Trophoblast cell (in vitro differentiated cells and primary cell): ENCODE measurements at regions not wholly inside any gene's neighbourhood (a gene's known extent, or its start where the extent isn't known, plus 50 kb on each side); places are given as distances from the start of the nearest gene placed in this dataset.
A peak's percentile ranks its signal among the peaks of the same experiment; 100 is the strongest.

Experiments used
- DNase-seq, 2 donors: peaks; one replicate each; pipeline ENCODE4 v3.0.0-alpha.2; 2016
- H2AFZ ChIP-seq: 2 replicates; pipeline ENCODE4 v1.6.1; 2013; ENCODE audit warnings: low read length, moderate library complexity, mild to moderate bottlenecking; ENCODE audit not compliant: insufficient read depth, poor library complexity
- H2AK5ac ChIP-seq: 2 replicates; pipeline ENCODE4 v1.6.1; 2013; ENCODE audit warnings: mild to moderate bottlenecking, low read length
- H2BK120ac ChIP-seq: 2 replicates; pipeline ENCODE4 v1.6.1; 2013; ENCODE audit warnings: low read length, mild to moderate bottlenecking, moderate library complexity; ENCODE audit not compliant: insufficient read depth, poor library complexity
- H2BK12ac ChIP-seq: 2 replicates; pipeline ENCODE4 v1.6.1; 2013; ENCODE audit warnings: mild to moderate bottlenecking, low read length, moderate library complexity
- H2BK5ac ChIP-seq: 2 replicates; pipeline ENCODE4 v1.6.1; 2013; ENCODE audit warnings: low read length, low read depth, moderate library complexity, mild to moderate bottlenecking; ENCODE audit not compliant: poor library complexity
- H3K14ac ChIP-seq: 2 replicates; pipeline ENCODE4 v1.6.1; 2013; ENCODE audit warnings: mild to moderate bottlenecking, low read length
- H3K18ac ChIP-seq: 2 replicates; pipeline ENCODE4 v1.6.1; 2013; ENCODE audit warnings: mild to moderate bottlenecking, low read length
- H3K23ac ChIP-seq: 2 replicates; pipeline ENCODE4 v1.6.1; 2013; ENCODE audit warnings: low read length
- H3K27ac ChIP-seq: 2 replicates; pipeline ENCODE4 v1.5.1; 2013; ENCODE audit warnings: low read depth, mild to moderate bottlenecking, inconsistent platforms, low read length, moderate library complexity
- H3K27me3 ChIP-seq: 2 replicates; pipeline ENCODE4 v1.6.1; 2013; ENCODE audit warnings: inconsistent platforms, mild to moderate bottlenecking, low read length, moderate library complexity; ENCODE audit not compliant: insufficient read depth
- H3K36me3 ChIP-seq, 2 experiments: 1 replicate in 1 of 2; 2 replicates in 1 of 2; pipeline ENCODE4 v1.6.1; 2013; ENCODE audit warnings: low read length in 2 of 2, mild to moderate bottlenecking in 2 of 2, moderate library complexity in 1 of 2; ENCODE audit not compliant: insufficient read depth in 2 of 2, control insufficient read depth in 1 of 2
- H3K4ac ChIP-seq: 2 replicates; pipeline ENCODE4 v1.6.1; 2013; ENCODE audit warnings: low read depth, mild to moderate bottlenecking, low read length, moderate library complexity
- H3K4me1 ChIP-seq, 2 experiments: 1 replicate in 1 of 2; 2 replicates in 1 of 2; pipeline ENCODE4 v1.6.1; 2013; ENCODE audit warnings: low read length in 2 of 2, mild to moderate bottlenecking in 2 of 2, moderate library complexity in 1 of 2; ENCODE audit not compliant: insufficient read depth in 2 of 2, control insufficient read depth in 1 of 2
- H3K4me2 ChIP-seq: 2 replicates; pipeline ENCODE4 v1.6.1; 2013; ENCODE audit warnings: inconsistent platforms, mild to moderate bottlenecking, low read length, moderate library complexity
- H3K4me3 ChIP-seq: 2 replicates; pipeline ENCODE4 v1.5.1; 2013; ENCODE audit warnings: mild to moderate bottlenecking, low read depth, low read length, inconsistent platforms
- H3K79me1 ChIP-seq: one replicate; pipeline ENCODE4 v1.6.1; 2013; ENCODE audit warnings: low read length
- H3K79me2 ChIP-seq: 2 replicates; pipeline ENCODE4 v1.6.1; 2013; ENCODE audit warnings: low read length, mild to moderate bottlenecking; ENCODE audit not compliant: control insufficient read depth, insufficient read depth, poor library complexity
- H3K9ac ChIP-seq: 2 replicates; pipeline ENCODE4 v1.6.1; 2013; ENCODE audit warnings: mild to moderate bottlenecking, low read length
- H3K9me3 ChIP-seq: 2 replicates; pipeline ENCODE4 v1.6.1; 2013; ENCODE audit warnings: low read depth, mild to moderate bottlenecking, control low read depth, inconsistent platforms, low read length; ENCODE audit not compliant: insufficient read depth
- H4K12ac ChIP-seq: 2 replicates; pipeline ENCODE4 v1.6.1; 2013; ENCODE audit warnings: low read depth, mild to moderate bottlenecking, low read length, moderate library complexity
- H4K8ac ChIP-seq: 2 replicates; pipeline ENCODE4 v1.6.1; 2013; ENCODE audit warnings: low read depth, mild to moderate bottlenecking, low read length, moderate library complexity
- H4K91ac ChIP-seq: one replicate; pipeline ENCODE4 v1.6.1; 2013; ENCODE audit warnings: low read depth, mild to moderate bottlenecking, low read length, moderate library complexity
- WGBS: extraction: QIAGEN DNeasy Blood & Tissue Kit; methylation state at CpG from one replicate; pipeline ENCODE4 v1.1.7; 2013; ENCODE audit warnings: missing lambda C conversion rate; ENCODE audit not compliant: insufficient read length, insufficient coverage; ENCODE audit errors: extremely low coverage; 5-methylcytosine and 5-hydroxymethylcytosine counted together

GRCh38 chr2:47639467-47639866 is 68.7 kb upstream of the KCNK12 start:
- no peak overlapping the region for H3K4me3 ChIP-seq
- no peak for DNase-seq
- no peak overlapping the region for H2AFZ ChIP-seq
- H3K14ac ChIP-seq = no peak overlapping the region
- H2AK5ac ChIP-seq = no peak overlapping the region
- H4K12ac ChIP-seq = no peak overlapping the region
- no peaks in the 10 kb centered on the region for H3K4me1 ChIP-seq
- H3K36me3 ChIP-seq = no peaks in the 10 kb centered on the region
- WGBS = no CpG with 5 or more reads among the region's 4 CpGs
- no peak overlapping the region for H3K9ac ChIP-seq
- no peak overlapping the region for H3K4me2 ChIP-seq
- no peaks in the 10 kb centered on the region for H3K79me2 ChIP-seq
- H4K91ac ChIP-seq = no peak overlapping the region
- no peak overlapping the region for H3K23ac ChIP-seq
- no peak overlapping the region for H3K27ac ChIP-seq
- H2BK12ac ChIP-seq = no peak overlapping the region
- H3K9me3 ChIP-seq = no peaks in the 10 kb centered on the region
- H3K79me1 ChIP-seq = no peaks in the 10 kb centered on the region
- no peak overlapping the region for H3K18ac ChIP-seq
- H3K27me3 ChIP-seq = no peaks in the 10 kb centered on the region
- H4K8ac ChIP-seq = no peak overlapping the region
- no peak overlapping the region for H3K4ac ChIP-seq
- no peak overlapping the region for H2BK120ac ChIP-seq
- no peak overlapping the region for H2BK5ac ChIP-seq

- Histone ChIP-seq H4K8ac (no peak overlapping the region), H2BK5ac (no peak overlapping the region), H3K18ac (no peak overlapping the region), H4K12ac (no peak overlapping the region), H3K36me3 (no peaks in the 10 kb centered on the region), H2AK5ac (no peak overlapping the region), H3K4me1 (no peaks in the 10 kb centered on the region), H3K23ac (no peak overlapping the region), H3K4me3 (no peak overlapping the region), H3K14ac (no peak overlapping the region), H3K79me1 (no peaks in the 10 kb centered on the region), H3K4ac (no peak overlapping the region), H3K4me2 (no peak overlapping the region), H4K91ac (no peak overlapping the region), H3K27ac (no peak overlapping the region), H2AFZ (no peak overlapping the region), H3K27me3 (no peaks in the 10 kb centered on the region), H3K9ac (no peak overlapping the region), H3K9me3 (no peaks in the 10 kb centered on the region), H2BK120ac (no peak overlapping the region), H2BK12ac (no peak overlapping the region), H3K79me2 (no peaks in the 10 kb centered on the region)
- DNase-seq = no peak
- WGBS = no CpG with 5 or more reads among the region's 2 CpGs
Observed at GRCh38 chr2:47638430-47638829, 67.6 kb upstream of the KCNK12 start.

GRCh38 chr2:47636596-47637264 is 65.9 kb upstream of the KCNK12 start:
- Histone ChIP-seq H3K36me3 (no peaks in the 10 kb centered on the region), H3K23ac (no peak overlapping the region), H3K4me1 (peaks cover 4% of the 10 kb centered on the region in 2 experiments), H3K9ac (no peak overlapping the region), H3K4me2 (no peak overlapping the region), H3K4ac (no peak overlapping the region), H3K14ac (no peak overlapping the region), H2AFZ (no peak overlapping the region), H3K27me3 (no peaks in the 10 kb centered on the region), H3K79me2 (no peaks in the 10 kb centered on the region), H2AK5ac (no peak overlapping the region), H2BK12ac (no peak overlapping the region), H3K9me3 (no peaks in the 10 kb centered on the region), H4K12ac (no peak overlapping the region), H3K27ac (no peak overlapping the region), H2BK5ac (no peak overlapping the region), H4K91ac (no peak overlapping the region), H2BK120ac (no peak overlapping the region), H3K79me1 (no peaks in the 10 kb centered on the region), H4K8ac (no peak overlapping the region), H3K4me3 (no peak overlapping the region), H3K18ac (no peak overlapping the region)
- DNase-seq = peak in 1 of 2 donors; percentile 64
- whole genome bisulfite sequencing = no CpG with 5 or more reads among the region's 10 CpGs

- Histone ChIP-seq H4K91ac (no peak overlapping the region), H3K4me2 (no peak overlapping the region), H3K4me3 (no peak overlapping the region), H3K79me2 (no peaks in the 10 kb centered on the region), H3K9ac (no peak overlapping the region), H4K8ac (no peak overlapping the region), H3K4ac (no peak overlapping the region), H2AFZ (no peak overlapping the region), H3K79me1 (no peaks in the 10 kb centered on the region), H3K14ac (no peak overlapping the region), H3K36me3 (no peaks in the 10 kb centered on the region), H2BK120ac (no peak overlapping the region), H2BK12ac (no peak overlapping the region), H3K27ac (no peak overlapping the region), H3K9me3 (no peaks in the 10 kb centered on the region), H3K27me3 (no peaks in the 10 kb centered on the region), H3K23ac (no peak overlapping the region), H2BK5ac (no peak overlapping the region), H3K18ac (no peak overlapping the region), H2AK5ac (no peak overlapping the region), H3K4me1 (peaks cover 4 to 9% of the 10 kb centered on the region in 2 experiments), H4K12ac (no peak overlapping the region)
- no CpG with 5 or more reads among the region's 4 CpGs for WGBS
- DNase-seq = no peak
Observed at GRCh38 chr2:47636176-47636575, 65.4 kb upstream of the KCNK12 start.
